IMR-90 (cell line): ENCODE measurements at regions not wholly inside any gene's neighbourhood (a gene's known extent, or its start where the extent isn't known, plus 50 kb on each side); places are given as distances from the start of the nearest gene placed in this dataset.

ENCODE experiments used
- ATAC-seq: fragments of 200-7000 bp; cut with Tn5 transposase; 2 replicates; pipeline ENCODE4 v1.9.1; 2020; ENCODE audit warnings: low read depth, mild to moderate bottlenecking, moderate library complexity
- BruUV-seq: library from RNA; stranded (reverse); fragments of 400-500 nt; replicated peaks from 2 replicates; lab custom pipeline; 2021; lab: Mats Ljungman, UMichigan
- CTCF ChIA-PET: fragments of 300-600 bp; formaldehyde crosslinking; extraction: SDS; loops from one replicate; lab custom pipeline; 2021; ENCODE audit warnings: antibody characterized with exemption; lab: Yijun Ruan, JAX
- POLR2A ChIA-PET: fragments of 300-600 bp; sonication (Branson Sonifier 250); formaldehyde crosslinking; loops from one replicate; lab custom pipeline; 2022; ENCODE audit warnings: antibody characterized with exemption; ENCODE audit not compliant: unreplicated experiment; lab: Charles Lee
- DNase-seq: peaks from one replicate; pipeline ENCODE4 v3.0.0; 2013
- H2AFZ ChIP-seq: replicated peaks from 2 replicates; pipeline ENCODE3; 2013; ENCODE audit warnings: low read length, mild to moderate bottlenecking; ENCODE audit not compliant: poor library complexity
- H2AK5ac ChIP-seq: 2 replicates; pipeline ENCODE4 v1.6.1; 2013; ENCODE audit warnings: low read depth, low read length, inconsistent platforms
- H2AK9ac ChIP-seq: replicated peaks from 2 replicates; pipeline ENCODE3; 2013; ENCODE audit warnings: mild to moderate bottlenecking, low read depth, low read length, moderate library complexity; ENCODE audit not compliant: poor library complexity
- H2BK120ac ChIP-seq: 2 replicates; pipeline ENCODE4 v1.6.1; 2013; ENCODE audit warnings: low read depth, low read length, inconsistent platforms
- H2BK15ac ChIP-seq: 3 replicates; pipeline ENCODE4 v1.6.1; 2013; ENCODE audit warnings: low read depth, low read length, inconsistent platforms
- H2BK20ac ChIP-seq: 2 replicates; pipeline ENCODE4 v1.6.1; 2013; ENCODE audit warnings: low read depth, mild to moderate bottlenecking, inconsistent platforms, low read length, moderate library complexity
- H2BK5ac ChIP-seq: 2 replicates; pipeline ENCODE4 v1.6.1; 2013; ENCODE audit warnings: mild to moderate bottlenecking, low read depth, low read length, inconsistent platforms; ENCODE audit not compliant: poor library complexity, severe bottlenecking
- H3K14ac ChIP-seq: replicated peaks from 2 replicates; pipeline ENCODE4 v1.6.1; 2013; ENCODE audit warnings: low read depth, low read length, inconsistent platforms
- H3K18ac ChIP-seq: 2 replicates; pipeline ENCODE4 v1.6.1; 2013; ENCODE audit warnings: low read depth, low read length, control low read depth
- H3K23ac ChIP-seq: 2 replicates; pipeline ENCODE4 v1.6.1; 2013; ENCODE audit warnings: low read depth, low read length, inconsistent platforms
- H3K27ac ChIP-seq: 2 replicates; pipeline ENCODE4 v1.5.1; 2013; ENCODE audit warnings: mild to moderate bottlenecking, control low read depth, low read length; ENCODE audit not compliant: insufficient read depth
- H3K27me3 ChIP-seq: 2 replicates; pipeline ENCODE4 v1.6.1; 2013; ENCODE audit warnings: low read length; ENCODE audit not compliant: control insufficient read depth, insufficient read depth
- H3K36me3 ChIP-seq: 2 replicates; pipeline ENCODE4 v1.6.1; 2013; ENCODE audit warnings: low read length, mixed read lengths; ENCODE audit not compliant: control insufficient read depth, insufficient read depth
- H3K4ac ChIP-seq: 2 replicates; pipeline ENCODE4 v1.6.1; 2013; ENCODE audit warnings: low read depth, low read length, inconsistent platforms
- H3K4me1 ChIP-seq: 2 replicates; pipeline ENCODE4 v1.6.1; 2013; ENCODE audit warnings: low read length, mixed read lengths; ENCODE audit not compliant: control insufficient read depth, insufficient read depth
- H3K4me2 ChIP-seq: 2 replicates; pipeline ENCODE4 v1.6.1; 2013; ENCODE audit warnings: low read depth, mild to moderate bottlenecking, control low read depth, low read length, moderate library complexity
- H3K4me3 ChIP-seq: 2 replicates; pipeline ENCODE4 v1.5.1; 2013; ENCODE audit warnings: low read depth, mild to moderate bottlenecking, control low read depth, low read length, moderate library complexity; ENCODE audit not compliant: insufficient read depth
- H3K56ac ChIP-seq: 2 replicates; pipeline ENCODE4 v1.6.1; 2013; ENCODE audit warnings: low read length, inconsistent platforms; ENCODE audit not compliant: insufficient read depth; ENCODE audit errors: extremely low read depth
- H3K79me1 ChIP-seq, 2 experiments: 2 replicates each; pipeline ENCODE4 v1.6.1; 2013; ENCODE audit warnings: low read length in 2 of 2, inconsistent platforms in 1 of 2, low read depth in 1 of 2
- H3K9ac ChIP-seq: 2 replicates; pipeline ENCODE4 v1.6.1; 2013; ENCODE audit warnings: low read depth, low read length, control low read depth
- H3K9me1 ChIP-seq: 2 replicates; pipeline ENCODE4 v1.6.1; 2013; ENCODE audit warnings: low read length, inconsistent platforms; ENCODE audit not compliant: insufficient read depth
- H3K9me3 ChIP-seq: 2 replicates; pipeline ENCODE4 v1.6.1; 2013; ENCODE audit warnings: low read length; ENCODE audit not compliant: control insufficient read depth, insufficient read depth
- H4K20me1 ChIP-seq: 2 replicates; pipeline ENCODE4 v1.6.1; 2013; ENCODE audit warnings: low read length, inconsistent platforms; ENCODE audit not compliant: insufficient read depth
- H4K5ac ChIP-seq: 2 replicates; pipeline ENCODE4 v1.6.1; 2013; ENCODE audit warnings: mild to moderate bottlenecking, low read depth, low read length, control low read depth
- H4K8ac ChIP-seq, 2 experiments: 2 replicates each; pipeline ENCODE4 v1.6.1; 2013; ENCODE audit warnings: low read depth in 2 of 2, low read length in 2 of 2, control low read depth in 1 of 2, inconsistent platforms in 1 of 2
- H4K91ac ChIP-seq: 2 replicates; pipeline ENCODE4 v1.6.1; 2013; ENCODE audit warnings: low read depth, low read length, inconsistent platforms; ENCODE audit not compliant: insufficient read depth
- FOS ChIP-seq: fragments of 150-350 bp; IDR thresholded peaks from 2 replicates; pipeline ENCODE4 v1.6.1; 2016; ENCODE audit warnings: low read depth, low read length
- POLR2A ChIP-seq: IDR thresholded peaks from 2 replicates; pipeline ENCODE4 v1.6.1; 2012; ENCODE audit warnings: mild to moderate bottlenecking, low read depth, low read length
- RAD21 ChIP-seq: IDR thresholded peaks from 2 replicates; pipeline ENCODE4 v1.6.1; 2012; ENCODE audit warnings: low read length, improper control_type of control experiment
- WGBS, 2 experiments: methylation state at CpG; one replicate each; pipeline versions ENCODE4 v1.1.5 to v1.1.7; 2013; ENCODE audit warnings: missing lambda C conversion rate in 2 of 2; ENCODE audit not compliant: insufficient read length in 1 of 2; ENCODE audit errors: extremely low coverage in 2 of 2; 5-methylcytosine and 5-hydroxymethylcytosine counted together
- dilution Hi-C: fragments of 300-500 bp; cut with HindIII; formaldehyde crosslinking; loops from one replicate; pipeline ENCODE4 v1.14.3; 2018; ENCODE audit warnings: low sequenced_read_pairs; ENCODE audit not compliant: unreplicated experiment
- in situ Hi-C: fragments of 300-500 bp; cut with MboI; formaldehyde crosslinking; loops from 3 replicates; pipeline ENCODE4 v1.14.3; 2019; ENCODE audit warnings: low sequenced_read_pairs, inconsistent platforms, mixed read lengths
- intact Hi-C: fragments of 100-400 bp; cut with micrococcal nuclease; formaldehyde crosslinking; loops from 2 replicates; pipeline ENCODE4 v1.10.0; 2022

- no peaks in the 10 kb centered on the region for H3K4me1 ChIP-seq
- H3K56ac ChIP-seq: no peak overlapping the region
- peaks cover 2% of the 10 kb centered on the region; the same call in 1 of the 2 replicates for H3K9me3 ChIP-seq
- no peak overlapping the region for H4K5ac ChIP-seq
- ATAC-seq: no peak
- H3K14ac ChIP-seq: no peak overlapping the region
- dilution Hi-C loops (no loop called here), in situ Hi-C loops (no loop called here), intact Hi-C loops (no loop called here)
- H3K23ac ChIP-seq: no peak overlapping the region
- no peak overlapping the region for H3K9ac ChIP-seq
- no peak overlapping the region for H3K4me3 ChIP-seq
- no peak for DNase-seq
- TF ChIP-seq POLR2A: no peak
- TF ChIP-seq RAD21: no peak
- no peak for TF ChIP-seq FOS
- no peak overlapping the region for H2BK120ac ChIP-seq
- no peak overlapping the region for H3K18ac ChIP-seq
- CTCF ChIA-PET: no interaction called here
- no peak overlapping the region for H2AK5ac ChIP-seq
- no peaks in the 10 kb centered on the region for H3K9me1 ChIP-seq
- H2BK20ac ChIP-seq: no peak overlapping the region
- no CpG with 5 or more reads among the region's 6 CpGs for WGBS, 2 experiments
- no peak overlapping the region for H4K8ac ChIP-seq
- no peak overlapping the region for H3K27ac ChIP-seq
- no peaks in the 10 kb centered on the region for H4K20me1 ChIP-seq
- H3K27me3 ChIP-seq: no peaks in the 10 kb centered on the region
- H3K36me3 ChIP-seq: no peaks in the 10 kb centered on the region
- no peak overlapping the region for H3K4me2 ChIP-seq
- no TSS peak for BruUV-seq
- H2BK15ac ChIP-seq: no peak overlapping the region
- H3K79me1 ChIP-seq: no peaks in the 10 kb centered on the region
- POLR2A ChIA-PET: no interaction called here
- no peak overlapping the region for H2AFZ ChIP-seq
- H2BK5ac ChIP-seq: no peak overlapping the region
- no peak overlapping the region for H3K4ac ChIP-seq
- no peak overlapping the region for H2AK9ac ChIP-seq
- H4K91ac ChIP-seq: no peak overlapping the region
Measured at GRCh38 chr20:22438346-22438745, 146.0 kb downstream of the FOXA2 start.
